Loucy (cell line): ENCODE measurements at regions not wholly inside any gene's neighbourhood (a gene's known extent, or its start where the extent isn't known, plus 50 kb on each side); places are given as distances from the start of the nearest gene placed in this dataset.

ENCODE experiments used
- H2AFZ ChIP-seq: fragments of 200-600 bp; sonication (generic); 2 replicates; pipeline ENCODE4 v1.6.0; 2016; ENCODE audit warnings: antibody characterized with exemption, mild to moderate bottlenecking, low read length, moderate library complexity
- H3F3A ChIP-seq: fragments of 200-600 bp; 2 replicates; pipeline ENCODE4 v1.6.0; 2016; ENCODE audit warnings: antibody characterized with exemption, low read depth, mild to moderate bottlenecking
- H3K27me3 ChIP-seq: fragments of 200-600 bp; sonication (generic); 2 replicates; pipeline ENCODE4 v1.6.1; 2014; ENCODE audit warnings: low read length, mild to moderate bottlenecking; ENCODE audit not compliant: insufficient read depth, poor library complexity, severe bottlenecking
- H3K36me3 ChIP-seq: fragments of 200-600 bp; sonication (generic); 2 replicates; pipeline ENCODE4 v1.6.1; 2016; ENCODE audit warnings: low read length; ENCODE audit not compliant: insufficient read depth
- H3K4me1 ChIP-seq: fragments of 200-600 bp; sonication (generic); 2 replicates; pipeline ENCODE4 v1.5.1; 2014; ENCODE audit warnings: low read length, mild to moderate bottlenecking; ENCODE audit not compliant: insufficient read depth, poor library complexity, severe bottlenecking
- H3K4me2 ChIP-seq: fragments of 200-600 bp; sonication (generic); 2 replicates; pipeline ENCODE4 v1.6.0; 2014; ENCODE audit warnings: antibody characterized with exemption, low read length, low read depth, mild to moderate bottlenecking; ENCODE audit not compliant: poor library complexity, severe bottlenecking
- H3K4me3 ChIP-seq: fragments of 200-600 bp; sonication (generic); 2 replicates; pipeline ENCODE4 v1.5.1; 2014; ENCODE audit warnings: low read length, mild to moderate bottlenecking, mixed read lengths; ENCODE audit not compliant: poor library complexity, severe bottlenecking
- H3K79me2 ChIP-seq: fragments of 200-600 bp; sonication (generic); 2 replicates; pipeline ENCODE4 v1.6.1; 2014; ENCODE audit warnings: low read length; ENCODE audit not compliant: insufficient read depth
- H3K9ac ChIP-seq: fragments of 200-600 bp; sonication (generic); 2 replicates; pipeline ENCODE4 v1.6.0; 2014; ENCODE audit warnings: mild to moderate bottlenecking, low read depth, low read length, moderate library complexity; ENCODE audit not compliant: poor library complexity, severe bottlenecking
- H3K9me2 ChIP-seq: fragments of 200-600 bp; sonication (generic); replicated peaks from 2 replicates; pipeline ENCODE4 v1.6.1; 2016; ENCODE audit warnings: low read depth, low read length, mixed read lengths
- H3K9me3 ChIP-seq: fragments of 200-600 bp; sonication (generic); 2 replicates; pipeline ENCODE4 v1.6.1; 2014; ENCODE audit warnings: mild to moderate bottlenecking, antibody characterized with exemption, low read length, low read depth; ENCODE audit not compliant: insufficient read depth
- H4K20me1 ChIP-seq: fragments of 200-600 bp; sonication (generic); 2 replicates; pipeline ENCODE4 v1.6.0; 2014; ENCODE audit warnings: antibody characterized with exemption, low read length, mild to moderate bottlenecking; ENCODE audit not compliant: insufficient read depth, poor library complexity, severe bottlenecking
- CTCF ChIP-seq: fragments of 200-600 bp; sonication (generic); conservative IDR thresholded peaks from 2 replicates; pipeline ENCODE4 v1.5.1; 2014; ENCODE audit warnings: mild to moderate bottlenecking, antibody characterized with exemption, low read length
- EZH2phosphoT487 ChIP-seq: fragments of 200-600 bp; IDR thresholded peaks from 2 replicates; pipeline ENCODE4 v1.6.1; 2018; ENCODE audit warnings: antibody characterized with exemption, mild to moderate bottlenecking, moderate library complexity, borderline replicate concordance

- H3K4me2 ChIP-seq = no peak overlapping the region
- H3K36me3 ChIP-seq = no peaks in the 10 kb centered on the region
- H3K9me2 ChIP-seq = no peaks in the 10 kb centered on the region
- H3K79me2 ChIP-seq = no peaks in the 10 kb centered on the region
- no peaks in the 10 kb centered on the region for H4K20me1 ChIP-seq
- no peaks in the 10 kb centered on the region for H3K4me1 ChIP-seq
- H3K4me3 ChIP-seq = no peak overlapping the region
- TF ChIP-seq CTCF = no peak
- no peak for TF ChIP-seq EZH2phosphoT487
- H3F3A ChIP-seq = no peaks in the 10 kb centered on the region; the same call in 1 of the 2 replicates
- 0 out of 2 replicates have a peak, but pooled peaks cover 6% of the 10 kb centered on the region for H3K9me3 ChIP-seq
- no peaks in the 10 kb centered on the region for H3K27me3 ChIP-seq
- H3K9ac ChIP-seq = no peak overlapping the region
- no peak overlapping the region for H2AFZ ChIP-seq
Measured at GRCh38 chr4:125020089-125021034, 294.4 kb upstream of the FAT4 start.

- Histone ChIP-seq H3K9me3 (0 out of 2 replicates have a peak, but pooled peaks cover 6% of the 10 kb centered on the region), H3K4me1 (no peaks in the 10 kb centered on the region), H2AFZ (no peak overlapping the region), H3K9me2 (no peaks in the 10 kb centered on the region), H3K79me2 (no peaks in the 10 kb centered on the region), H3K36me3 (no peaks in the 10 kb centered on the region), H3K4me3 (no peak overlapping the region), H3F3A (no peaks in the 10 kb centered on the region; the same call in 1 of the 2 replicates), H3K4me2 (no peak overlapping the region), H3K9ac (no peak overlapping the region), H3K27me3 (no peaks in the 10 kb centered on the region), H4K20me1 (no peaks in the 10 kb centered on the region)
- no peak for TF ChIP-seq CTCF
- no peak for TF ChIP-seq EZH2phosphoT487
Measured at GRCh38 chr4:125016892-125017299, 297.9 kb upstream of the FAT4 start.

GRCh38 chr4:125013891-125014290, 300.9 kb upstream of the FAT4 start:
- Histone ChIP-seq H3K4me1 (no peaks in the 10 kb centered on the region), H3K4me3 (no peak overlapping the region), H3K9ac (no peak overlapping the region), H3K27me3 (no peaks in the 10 kb centered on the region), H3K79me2 (no peaks in the 10 kb centered on the region), H3K9me2 (no peaks in the 10 kb centered on the region), H2AFZ (no peak overlapping the region), H3K9me3 (0 out of 2 replicates have a peak, but pooled peaks cover under 1% of the 10 kb centered on the region), H3K4me2 (no peak overlapping the region), H3K36me3 (no peaks in the 10 kb centered on the region), H3F3A (no peaks in the 10 kb centered on the region), H4K20me1 (no peaks in the 10 kb centered on the region)
- no peak for TF ChIP-seq EZH2phosphoT487
- TF ChIP-seq CTCF = no peak
